Astrocyte of the hippocampus (primary cell): ENCODE measurements at regions not wholly inside any gene's neighbourhood (a gene's known extent, or its start where the extent isn't known, plus 50 kb on each side); places are given as distances from the start of the nearest gene placed in this dataset.
"Not testable (repeated sequence)": the region's sequence is repeated elsewhere in the genome, so short reads cannot be mapped to it uniquely, and the experiment has no call there.

Source experiments
- DNase-seq: peaks from one replicate; pipeline ENCODE4 v3.0.0; 2011; ENCODE audit warnings: low read depth, low spot score

DNA sequence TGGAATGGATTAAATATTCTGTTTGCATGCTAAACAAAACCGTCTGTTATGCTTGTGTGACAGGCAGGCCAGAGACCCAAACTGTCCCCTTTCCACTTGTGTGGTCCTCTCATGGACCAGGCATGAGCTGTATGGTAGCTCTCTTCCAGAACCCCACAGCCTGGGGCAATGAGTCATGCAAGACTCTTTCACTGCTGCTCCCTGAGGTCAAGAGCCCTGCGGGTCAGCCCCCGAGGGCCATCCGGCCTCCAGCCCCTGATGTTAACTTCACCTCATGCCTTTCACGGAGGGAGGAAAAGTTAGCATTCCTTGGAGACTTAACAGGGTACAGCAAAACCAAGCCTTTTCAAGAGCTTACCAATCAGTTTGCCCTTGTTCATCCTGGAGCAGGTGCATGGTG lies 239.1 kb upstream of the DIO3 start:
- DNase-seq, result no peak

DNA sequence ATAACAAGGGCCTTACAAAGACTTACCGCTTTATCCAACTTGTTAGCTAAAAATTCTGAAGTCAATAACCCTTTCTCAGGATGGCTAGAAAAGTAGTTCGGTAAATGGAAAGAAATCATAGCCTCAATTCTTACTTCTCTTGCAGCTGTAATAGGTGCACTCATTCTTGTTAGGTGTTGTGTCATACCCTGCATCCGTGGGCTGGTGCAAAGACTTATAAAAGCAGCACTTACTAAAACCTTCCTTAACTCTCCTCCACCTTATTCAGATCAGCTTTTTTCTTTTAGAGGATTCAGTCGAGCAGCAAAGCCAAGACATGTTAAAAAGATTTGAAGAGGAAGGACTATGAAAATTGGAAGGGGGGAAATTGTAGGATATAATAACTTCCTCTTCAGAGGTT lies 238.2 kb upstream of the DIO3 start:
- no peak for DNase-seq

DNA sequence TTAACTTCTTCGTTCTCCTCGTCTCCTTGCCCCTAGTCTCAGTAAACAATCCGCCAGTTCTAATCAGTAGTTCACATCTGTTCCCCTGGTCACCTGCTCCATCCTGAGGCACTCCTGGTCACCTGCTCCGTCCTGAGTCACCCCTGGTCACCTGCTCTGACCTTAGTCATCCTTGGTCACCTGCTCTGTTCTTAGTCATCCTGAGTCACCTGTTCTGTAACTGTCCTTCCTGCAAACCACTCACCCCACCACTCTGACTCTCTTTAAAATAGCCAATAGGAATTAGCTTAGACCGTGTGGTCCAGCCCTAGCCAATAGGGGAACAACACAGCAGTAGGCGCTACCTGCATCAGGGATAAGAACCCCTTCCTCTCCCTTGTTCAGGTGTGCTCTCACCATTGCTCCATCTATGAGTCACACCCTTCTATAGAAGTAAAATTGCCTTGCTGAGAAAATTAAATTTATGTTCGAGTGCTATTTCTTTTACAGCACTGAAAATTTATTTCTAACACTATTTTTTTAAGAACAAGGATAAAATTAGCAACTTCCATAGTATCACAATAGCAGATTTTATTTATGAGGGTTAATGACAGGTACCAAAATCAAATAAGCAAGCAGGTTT lies 237.6 kb upstream of the DIO3 start:
- DNase-seq, result not testable (repeated sequence)

DNA sequence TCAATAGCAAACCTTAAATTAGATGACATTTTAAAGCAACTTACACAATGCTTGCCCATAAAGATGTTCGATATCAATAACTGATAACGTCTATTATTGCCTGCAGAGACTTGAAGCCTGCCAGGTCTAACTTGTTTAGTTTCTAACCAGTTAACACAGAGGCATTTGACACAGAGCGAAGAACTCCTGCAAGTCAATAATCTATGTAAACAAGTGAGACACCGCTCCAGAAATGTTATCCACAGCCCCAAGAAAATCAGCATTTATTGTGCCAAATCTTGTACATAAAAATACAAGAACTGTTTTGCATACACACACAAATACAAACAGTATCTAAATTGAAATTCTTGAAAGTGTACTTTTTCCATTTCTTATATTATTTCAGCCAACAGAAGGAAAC lies 236.0 kb upstream of the DIO3 start:
- no peak for DNase-seq

DNA sequence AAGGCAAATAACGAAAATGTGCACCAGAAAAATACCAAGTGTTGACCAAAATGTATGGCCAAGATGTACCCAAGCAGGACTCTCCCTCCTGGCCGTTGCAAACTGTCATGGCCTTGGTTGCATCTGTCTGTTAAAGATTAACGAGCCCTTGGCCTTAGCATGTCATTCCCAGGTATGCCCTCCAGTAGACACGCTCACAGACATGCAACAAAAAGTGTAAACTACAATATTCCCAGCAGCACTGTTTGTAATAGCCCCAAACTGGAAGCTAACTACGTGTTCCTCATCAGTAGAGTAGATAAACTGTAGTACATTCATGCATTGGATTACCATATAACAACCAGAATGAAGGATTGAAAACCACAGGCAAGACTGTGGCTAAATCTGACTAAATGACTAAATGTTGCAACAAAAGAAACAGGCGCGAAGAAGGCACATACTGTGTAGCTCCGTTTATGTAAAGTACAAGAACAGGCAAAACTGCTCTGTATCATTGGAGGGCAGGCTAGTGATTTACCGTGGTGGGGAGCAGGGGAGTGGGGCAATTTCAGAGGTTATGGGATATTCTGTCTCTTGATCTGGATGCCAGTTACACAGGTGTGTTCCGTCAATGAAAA lies 232.8 kb upstream of the DIO3 start:
- DNase-seq, result peak; percentile 19

DNA sequence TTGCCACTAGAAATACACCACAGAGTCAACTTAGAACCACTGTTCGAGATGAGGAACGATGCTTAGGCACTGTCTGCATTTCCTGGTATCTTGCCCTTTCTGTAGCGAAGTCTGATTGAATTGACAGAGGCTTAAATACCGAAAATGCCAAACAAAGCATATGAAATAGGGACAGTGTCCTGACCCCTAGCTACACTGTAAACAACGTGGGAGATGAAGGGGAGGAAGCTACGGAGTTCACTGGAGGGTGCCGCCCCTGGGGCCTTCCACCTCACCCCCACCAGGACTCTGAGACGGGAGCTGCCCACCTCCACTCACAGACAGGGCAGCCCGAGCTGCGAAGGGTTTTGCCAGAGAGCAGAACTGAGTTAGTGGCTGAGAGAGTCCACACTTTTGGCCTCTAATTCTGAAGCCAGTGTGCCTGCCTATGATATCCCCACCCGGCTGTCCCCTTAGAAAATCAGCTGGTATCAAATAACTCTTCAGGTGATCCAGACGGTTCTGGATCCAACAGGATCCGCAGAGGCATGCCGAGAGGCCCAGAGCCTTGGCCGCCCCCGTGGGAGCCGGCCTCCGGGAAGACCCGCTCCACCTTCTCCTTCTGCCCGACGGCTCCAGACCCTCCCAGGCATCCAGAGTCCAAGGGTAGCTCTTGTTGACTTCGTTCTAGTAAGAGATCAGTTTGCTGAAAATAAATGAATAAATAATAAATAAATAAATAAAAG lies 230.7 kb upstream of the DIO3 start:
- no peak for DNase-seq

DNA sequence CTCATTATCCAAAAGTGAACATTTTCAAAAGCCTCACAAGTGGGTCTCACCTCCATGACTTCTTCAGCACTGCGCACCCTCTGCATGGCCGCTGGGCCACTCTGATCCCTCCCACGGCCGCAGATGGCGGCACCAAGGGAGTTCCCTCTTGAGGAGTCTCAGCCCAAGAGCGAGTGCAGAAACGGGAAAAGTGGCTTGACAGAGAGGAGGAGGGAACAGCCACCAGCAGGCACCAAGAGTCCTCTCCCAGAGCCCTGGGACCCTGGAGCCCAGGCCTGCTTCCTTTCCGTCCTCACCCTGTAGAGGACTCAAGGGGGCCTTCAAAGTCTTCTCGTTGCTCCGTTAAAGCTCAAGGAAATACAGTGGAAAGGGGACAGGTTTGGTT lies 230.2 kb upstream of the DIO3 start:
- no peak for DNase-seq

DNA sequence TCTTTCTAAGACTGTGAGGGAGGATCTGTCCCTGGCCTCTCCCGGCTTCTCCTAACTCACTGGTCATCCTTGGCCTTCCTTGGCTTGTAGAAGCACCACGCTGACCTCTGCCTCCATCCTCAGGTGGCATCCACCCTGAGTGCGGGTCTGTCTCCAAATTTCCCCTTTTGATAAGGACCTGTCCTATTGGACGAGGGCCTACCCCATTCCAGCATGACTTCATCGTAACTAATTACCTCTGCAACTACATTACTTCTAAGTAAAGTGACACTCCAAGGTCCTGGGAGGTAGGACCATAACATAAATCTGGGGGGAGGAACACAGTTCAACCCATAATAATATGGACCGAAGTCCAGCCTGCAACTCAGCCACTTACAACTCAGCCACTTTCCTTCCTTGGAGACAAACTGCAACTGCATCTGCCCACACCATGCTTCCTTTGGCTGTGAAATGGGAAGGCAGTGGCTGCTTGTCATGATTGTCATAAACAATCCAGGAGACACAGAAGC lies 229.6 kb upstream of the DIO3 start:
- no peak for DNase-seq

DNA sequence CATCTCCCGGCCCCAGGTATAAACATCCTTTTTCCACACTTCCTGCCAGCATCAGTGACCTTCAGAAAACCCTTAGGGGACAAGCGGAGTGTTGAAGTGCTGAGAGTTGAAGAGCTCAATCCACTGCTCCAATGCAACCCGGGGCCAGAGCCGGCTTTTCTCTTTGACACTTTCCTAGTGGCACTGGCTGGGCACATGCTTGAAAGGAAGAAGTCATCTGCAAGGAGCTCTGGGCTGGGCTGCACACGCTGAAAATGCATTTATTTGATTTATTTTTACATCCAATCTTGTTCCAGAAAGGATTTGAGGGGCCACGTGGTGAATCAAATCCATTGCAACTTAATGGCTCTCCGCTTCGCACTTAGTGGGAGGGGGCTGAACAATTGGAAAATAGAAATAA lies 229.0 kb upstream of the DIO3 start:
- no peak for DNase-seq

DNA sequence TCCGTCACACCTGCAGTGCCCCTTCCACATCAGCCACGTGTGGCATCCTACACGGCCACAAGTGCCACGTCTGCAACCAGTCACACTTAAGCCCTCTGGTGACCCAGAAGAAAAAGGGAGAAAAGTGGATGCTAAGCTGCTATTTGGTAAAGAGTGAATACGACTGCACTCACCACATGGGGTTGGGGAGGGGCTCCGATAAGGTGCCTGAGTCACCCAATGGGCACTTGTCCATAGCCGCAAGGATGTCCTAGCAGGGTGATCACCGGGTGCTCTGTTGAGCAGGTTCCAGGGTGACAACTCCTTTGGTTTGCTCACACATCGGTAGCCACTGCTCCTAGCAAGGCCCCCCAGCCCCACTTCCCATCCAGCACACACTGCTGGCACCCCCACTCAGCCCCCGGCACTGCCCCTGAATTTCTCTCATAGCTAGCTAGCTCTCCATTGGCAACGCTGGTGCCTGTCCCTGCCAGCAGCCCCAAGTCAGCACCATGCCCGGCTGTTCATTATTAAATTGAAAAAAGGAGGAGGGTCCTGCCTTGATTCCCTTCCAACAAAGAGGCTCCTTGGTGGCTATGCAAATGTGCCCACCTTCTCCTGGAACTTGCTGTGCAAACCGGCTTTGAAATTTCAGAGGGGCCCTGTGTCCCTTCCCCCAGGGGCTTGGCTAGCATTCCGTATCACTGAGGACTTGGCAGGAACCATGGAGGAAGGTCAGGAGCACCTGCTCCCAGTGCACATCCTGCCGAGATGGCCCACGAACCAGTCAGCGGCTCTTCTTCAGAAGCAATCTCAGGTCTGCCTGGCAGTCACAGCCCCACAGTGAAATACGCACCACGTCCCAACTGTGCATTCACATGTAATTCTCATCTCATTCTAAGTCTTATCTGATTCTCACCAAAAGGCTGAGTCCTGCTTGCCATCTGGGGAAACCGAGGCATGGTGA lies 227.7 kb upstream of the DIO3 start:
- peak; percentile 4 for DNase-seq

DNA sequence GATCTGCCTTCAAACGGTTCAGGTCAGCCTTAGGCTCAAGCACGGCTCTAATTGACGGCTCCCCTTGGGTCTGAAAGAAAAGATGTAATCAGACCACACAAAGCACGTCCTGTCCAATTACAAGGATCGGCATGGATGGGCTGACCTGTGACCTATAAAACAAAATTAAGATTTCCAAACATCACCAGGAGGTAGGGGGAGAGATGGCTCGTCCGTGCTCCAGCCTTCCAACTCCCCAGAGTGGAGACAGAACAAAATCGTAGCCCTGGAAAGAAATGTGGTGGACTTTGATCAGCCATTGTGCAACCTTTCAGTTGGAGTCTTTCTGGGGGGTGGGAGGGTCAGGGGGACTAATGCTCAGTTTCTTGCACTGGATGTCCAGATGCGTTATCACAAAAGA lies 226.6 kb upstream of the DIO3 start:
- no peak for DNase-seq

DNA sequence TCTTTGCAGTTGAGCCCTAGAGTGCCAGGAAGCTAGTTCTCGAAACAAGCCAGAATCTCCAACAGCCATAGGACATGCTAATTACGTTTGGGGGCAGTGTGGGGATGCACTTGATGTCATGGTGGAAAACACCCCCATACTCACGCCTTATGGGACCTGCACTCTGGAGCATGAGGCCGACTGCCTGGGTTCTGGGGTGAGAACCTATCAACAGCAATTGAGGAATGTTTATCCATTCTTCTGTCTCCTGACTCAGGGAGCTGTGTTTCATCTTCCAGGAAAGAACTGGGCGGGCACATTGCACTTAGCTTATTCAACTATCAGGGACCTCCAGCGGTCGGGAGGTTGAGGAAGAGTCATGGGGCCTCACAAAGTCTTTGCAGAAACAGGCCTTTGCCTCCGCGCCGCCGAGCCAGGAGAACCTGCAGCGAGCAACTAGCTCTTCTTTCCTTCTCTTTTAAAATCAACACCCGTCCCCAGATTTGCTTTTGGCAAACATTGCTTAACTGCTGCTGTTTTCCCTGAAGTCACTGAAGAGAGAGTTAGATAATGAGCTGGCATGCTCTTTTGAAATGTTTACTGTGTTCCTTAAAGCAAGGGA lies 226.1 kb upstream of the DIO3 start:
- DNase-seq, result no peak

DNA sequence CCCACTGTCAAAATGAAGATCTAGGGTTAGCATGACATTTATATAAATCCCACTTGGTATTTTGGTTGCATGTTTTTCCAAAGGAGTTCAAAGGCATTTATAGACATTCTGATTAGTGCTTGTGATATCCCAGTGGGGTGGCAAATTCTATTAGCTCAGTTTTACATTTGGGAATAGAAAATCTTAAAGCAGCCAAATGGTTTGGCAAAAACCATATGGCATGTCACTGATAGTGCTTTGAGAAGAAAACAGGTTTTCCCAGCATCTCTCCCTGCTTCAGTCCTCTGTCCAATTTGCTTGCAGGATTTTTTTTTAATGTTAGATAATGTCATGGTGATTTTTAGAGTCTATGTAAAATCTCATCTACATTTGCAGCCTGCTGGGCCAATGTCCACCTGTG lies 225.1 kb upstream of the DIO3 start:
- no peak for DNase-seq

DNA sequence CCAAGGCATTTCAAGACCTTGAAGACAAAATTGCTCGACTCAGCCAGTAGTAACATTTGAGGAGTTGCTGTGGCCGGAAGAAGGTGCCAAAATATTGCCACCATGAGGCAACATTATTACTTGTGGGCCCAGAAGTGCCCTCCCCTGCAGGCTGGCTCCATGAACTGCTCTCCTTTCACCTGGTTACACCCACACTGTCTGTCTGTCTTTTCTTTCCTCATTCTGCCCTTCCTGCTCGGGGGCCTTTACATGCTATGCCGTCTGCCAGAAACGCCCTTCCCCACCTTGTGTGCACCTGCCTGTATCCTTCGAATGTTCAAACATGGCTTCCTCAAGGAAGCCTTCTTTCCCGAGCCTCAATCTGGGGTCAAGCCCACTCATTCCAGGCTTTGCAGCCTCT lies 224.2 kb upstream of the DIO3 start:
- no peak for DNase-seq

DNA sequence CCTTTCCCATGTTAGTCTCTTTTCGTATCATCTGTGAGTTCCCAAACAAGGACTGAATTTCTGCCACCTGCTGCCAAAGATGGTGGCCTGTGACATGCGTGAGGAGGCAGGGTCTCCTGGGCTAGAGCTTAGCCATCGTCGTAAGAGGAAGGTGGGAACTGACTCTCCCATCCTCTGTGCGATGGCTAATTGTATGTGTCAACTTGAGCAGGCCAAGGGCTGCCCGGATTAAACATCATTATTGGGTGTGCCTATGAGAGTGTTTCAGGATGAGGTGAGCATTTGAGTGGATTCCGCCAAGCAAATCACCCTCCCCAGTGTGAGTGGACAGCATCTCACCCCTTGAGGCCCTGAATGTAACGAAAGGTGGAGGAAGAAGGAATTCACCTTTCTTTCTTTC lies 220.7 kb upstream of the DIO3 start:
- DNase-seq, result no peak

DNA sequence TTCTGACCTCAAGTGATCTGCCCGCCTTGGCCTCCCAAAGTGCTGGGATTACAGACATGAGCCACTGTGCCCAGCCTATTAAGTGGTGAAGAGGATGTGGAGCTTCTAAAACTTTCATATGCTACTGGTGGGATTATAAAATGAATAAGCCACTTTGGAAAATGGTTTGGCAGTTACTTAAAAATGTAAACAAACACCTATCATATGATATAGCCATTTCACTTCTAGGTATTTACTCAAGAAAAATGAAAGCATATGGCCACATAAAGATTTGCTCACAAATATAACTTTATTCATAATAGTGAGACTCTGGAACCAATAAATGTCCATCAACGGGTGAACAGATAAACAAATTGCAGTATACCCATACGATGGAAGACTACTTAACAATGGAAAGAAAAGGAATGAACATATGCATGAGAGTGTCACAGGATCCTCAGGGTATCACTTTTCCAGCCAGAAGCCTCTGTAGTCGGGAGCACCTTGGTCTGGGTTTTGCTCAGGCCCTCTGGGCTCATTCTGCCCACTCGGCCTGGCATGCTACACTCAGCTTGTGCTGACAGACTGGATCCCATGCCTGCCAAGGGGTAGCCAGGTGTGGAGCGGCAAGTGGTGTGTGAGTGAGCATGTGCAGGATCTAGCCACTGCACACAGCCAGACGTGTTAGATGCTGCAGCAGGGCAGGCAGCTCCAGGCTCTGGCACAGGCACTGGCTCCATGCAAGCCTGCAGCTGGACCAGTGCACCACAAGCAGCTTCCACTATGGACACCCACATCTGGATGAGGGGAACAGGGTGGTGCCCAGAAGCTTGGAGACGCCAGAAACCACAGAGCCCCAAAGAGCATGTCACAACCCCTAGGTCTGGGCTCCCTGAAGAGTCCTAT lies 213.2 kb upstream of the DIO3 start:
- DNase-seq, result no peak

DNA sequence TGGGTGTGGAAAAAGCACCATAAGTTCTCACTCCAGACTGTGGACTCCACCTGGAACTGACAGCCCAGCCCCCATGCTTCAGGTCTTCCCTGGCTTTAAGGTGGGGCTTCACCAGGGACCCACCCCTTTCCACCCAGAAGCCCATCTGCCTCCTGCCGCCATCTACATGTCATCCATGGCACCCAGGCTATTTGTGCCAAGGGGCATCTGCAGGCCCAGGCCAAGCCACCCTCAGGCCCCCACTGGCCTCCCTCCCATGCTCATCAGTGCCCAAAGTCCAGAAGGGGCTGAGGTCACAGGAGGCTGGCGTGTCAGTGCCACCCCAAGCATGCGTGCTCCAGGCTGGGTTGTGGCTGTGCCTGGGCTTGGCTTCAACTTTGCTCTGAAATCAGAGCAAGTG lies 212.2 kb upstream of the DIO3 start:
- no peak for DNase-seq

DNA sequence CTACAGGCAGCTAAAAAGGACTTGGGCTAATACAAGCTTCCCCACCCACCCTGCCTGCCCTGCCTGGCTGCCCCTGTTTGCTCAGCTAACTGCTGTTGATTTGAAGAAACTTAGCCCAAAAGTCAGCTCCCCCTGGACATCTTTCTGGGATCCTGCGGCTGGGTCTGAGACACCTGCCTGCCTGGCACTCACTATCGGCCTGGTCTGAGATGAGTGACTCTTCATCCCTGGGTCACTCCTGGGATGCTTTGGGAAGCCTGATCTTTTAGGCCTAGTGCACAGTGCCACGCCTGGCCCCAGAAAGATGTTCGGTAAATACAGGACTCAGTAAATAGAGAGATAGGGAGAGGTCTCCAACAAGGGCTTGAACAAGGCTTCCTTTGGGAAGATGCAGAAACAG lies 211.3 kb upstream of the DIO3 start:
- no peak for DNase-seq

DNA sequence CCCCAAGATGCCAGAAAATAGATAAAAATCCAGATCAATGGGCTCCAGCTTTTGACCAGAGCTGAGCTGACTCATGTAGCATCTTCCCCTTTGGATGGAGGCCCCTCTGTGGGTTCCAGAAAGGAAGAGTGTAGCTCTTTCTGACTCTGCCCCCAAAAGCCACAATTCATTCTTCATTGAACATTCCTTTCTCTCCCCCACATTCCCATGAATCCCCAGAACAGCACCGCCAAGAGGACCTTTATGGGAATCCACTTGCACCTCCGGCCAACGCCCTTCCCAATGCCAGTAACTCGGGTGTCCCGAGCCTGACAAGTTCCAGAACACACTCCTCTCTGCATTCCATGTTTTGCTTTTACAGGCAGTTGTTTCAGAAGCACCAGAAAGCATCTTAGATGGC lies 210.6 kb upstream of the DIO3 start:
- no peak for DNase-seq

DNA sequence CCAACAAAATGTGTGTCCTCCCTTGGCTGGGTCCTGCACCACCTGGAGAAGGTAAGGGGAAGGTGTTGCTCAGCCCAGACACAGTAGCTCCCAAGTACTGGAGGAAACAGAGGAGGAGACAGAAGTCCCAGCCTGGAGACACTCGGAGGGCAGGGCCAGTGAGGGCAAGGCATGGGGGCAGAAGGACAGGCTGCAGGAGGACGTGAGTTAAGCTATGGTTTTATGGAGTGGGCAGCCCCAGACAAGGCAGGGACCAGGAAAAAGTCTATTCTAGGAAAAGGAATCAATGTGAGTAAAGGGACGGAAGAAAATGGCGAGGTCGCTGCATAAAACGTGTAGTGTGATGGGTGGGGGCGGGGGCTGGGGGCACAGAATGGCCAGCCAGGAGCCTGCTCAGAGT lies 210.1 kb upstream of the DIO3 start:
- DNase-seq, result no peak

DNA sequence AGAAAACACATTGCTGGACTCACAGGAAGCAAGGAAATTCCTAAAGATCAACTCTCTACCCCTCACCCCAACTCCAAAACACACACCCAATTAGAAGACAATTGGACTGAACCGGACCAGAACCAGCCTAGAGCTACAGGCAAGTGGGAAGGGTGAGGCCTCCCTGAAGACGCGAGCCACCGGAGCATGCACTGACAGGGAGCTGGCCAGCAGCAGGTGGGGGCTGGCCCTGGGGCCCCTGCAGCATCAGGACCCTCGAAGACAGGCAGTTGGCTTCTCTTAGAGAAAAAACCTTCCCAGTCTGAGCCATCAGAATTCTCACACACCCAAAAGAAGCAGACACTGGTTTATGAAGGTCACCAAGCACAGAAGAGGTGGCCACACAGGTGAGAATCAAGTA lies 209.5 kb upstream of the DIO3 start:
- DNase-seq, result no peak
